SW480 (cell line): ENCODE measurements at regions not wholly inside any gene's neighbourhood (a gene's known extent, or its start where the extent isn't known, plus 50 kb on each side); places are given as distances from the start of the nearest gene placed in this dataset.

Experiments used
- DNase-seq: peaks from one replicate; pipeline ENCODE4 v3.0.0-alpha.2; 2016; ENCODE audit warnings: low spot score

DNA sequence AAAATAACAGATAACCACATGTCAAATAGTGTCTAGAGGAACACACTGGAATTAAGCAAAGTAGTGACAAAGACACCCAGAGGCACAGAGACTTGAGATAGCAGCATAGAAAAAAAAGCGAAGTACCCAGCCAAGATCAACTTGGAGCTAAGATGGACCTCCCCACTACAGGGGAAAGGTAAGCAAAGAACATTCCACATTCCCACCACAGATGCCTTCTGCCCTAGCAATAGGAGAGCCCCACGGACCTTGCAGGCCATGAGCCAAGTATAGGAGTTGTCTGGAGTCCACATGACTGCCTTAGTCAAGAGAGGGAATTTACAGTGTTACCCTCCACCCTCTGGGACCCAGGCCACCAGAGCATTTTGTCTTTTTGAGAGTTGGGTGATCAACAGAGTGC, 110.7 kb upstream of the SPRY2 start:
- no peak for DNase-seq

DNA sequence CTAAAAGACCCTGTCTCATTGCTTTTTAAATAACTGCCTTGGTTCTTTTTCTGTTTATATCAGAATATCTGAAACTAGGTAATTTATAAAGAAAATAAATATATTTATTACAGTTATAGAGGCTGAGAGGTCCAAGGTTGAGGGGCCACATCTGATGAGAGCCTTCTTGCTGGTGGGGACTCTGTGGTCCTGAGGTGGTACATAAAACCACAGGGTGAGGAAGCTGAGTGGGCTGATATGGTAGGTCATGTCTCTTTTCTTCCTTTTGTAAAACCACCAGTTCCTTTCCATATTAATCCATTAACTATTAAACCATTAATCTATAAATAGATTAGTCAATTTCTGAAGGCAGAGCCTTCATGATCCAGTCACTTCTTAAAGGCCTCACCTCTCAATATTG, 109.5 kb upstream of the SPRY2 start:
- no peak for DNase-seq

- no peak for DNase-seq
These were observed 107.8 kb upstream of the SPRY2 start for GRCh38 chr13:80448725-80449124.

GRCh38 chr13:80447747-80448146, 106.8 kb upstream of the SPRY2 start:
- DNase-seq: no peak

DNA sequence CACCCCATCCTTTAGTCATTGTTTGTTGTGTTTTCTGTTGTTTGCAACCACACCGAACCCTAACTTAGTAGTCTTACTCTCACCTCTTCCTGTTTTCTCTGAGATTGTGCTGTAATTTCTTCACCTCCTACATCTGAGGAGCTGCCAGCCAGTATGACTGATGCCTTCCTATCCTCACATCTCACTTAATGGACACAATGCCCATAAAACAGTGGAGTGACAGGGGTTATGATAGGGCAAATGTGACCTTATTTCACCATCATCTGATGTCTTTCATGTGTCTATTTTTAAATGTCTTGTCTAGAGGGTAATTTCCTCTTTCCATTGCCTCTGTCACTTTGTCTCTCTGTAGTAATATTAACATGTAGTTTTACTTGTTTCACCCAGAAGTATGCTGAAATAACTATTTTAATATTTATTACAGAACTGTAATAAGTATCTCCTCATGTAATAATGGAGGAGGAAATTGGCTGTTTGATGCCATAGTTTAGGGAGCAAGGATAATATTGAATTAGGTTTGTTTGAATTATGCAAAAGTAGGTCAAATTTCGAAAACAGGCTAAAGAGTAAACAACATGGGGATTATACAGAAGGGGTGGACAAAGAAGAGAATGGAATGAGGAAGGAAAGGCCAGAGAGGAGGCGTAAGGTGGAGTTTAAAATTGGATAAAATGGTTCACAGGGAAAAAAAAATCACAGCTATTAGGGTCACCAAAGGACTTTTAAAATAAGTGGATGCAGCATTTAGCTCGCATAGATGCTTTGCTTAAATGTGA, 103.5 kb upstream of the SPRY2 start:
- no peak for DNase-seq

- no peak for DNase-seq
These were observed 101.7 kb upstream of the SPRY2 start for GRCh38 chr13:80442609-80443008.

- DNase-seq: no peak
These were observed 101.0 kb upstream of the SPRY2 start for GRCh38 chr13:80441968-80442367.

GRCh38 chr13:80438521-80438920, 97.6 kb upstream of the SPRY2 start:
- DNase-seq: no peak

GRCh38 chr13:80437231-80437630, 96.3 kb upstream of the SPRY2 start:
- no peak for DNase-seq

GRCh38 chr13:80436571-80437169, 95.7 kb upstream of the SPRY2 start:
- DNase-seq: no peak

DNA sequence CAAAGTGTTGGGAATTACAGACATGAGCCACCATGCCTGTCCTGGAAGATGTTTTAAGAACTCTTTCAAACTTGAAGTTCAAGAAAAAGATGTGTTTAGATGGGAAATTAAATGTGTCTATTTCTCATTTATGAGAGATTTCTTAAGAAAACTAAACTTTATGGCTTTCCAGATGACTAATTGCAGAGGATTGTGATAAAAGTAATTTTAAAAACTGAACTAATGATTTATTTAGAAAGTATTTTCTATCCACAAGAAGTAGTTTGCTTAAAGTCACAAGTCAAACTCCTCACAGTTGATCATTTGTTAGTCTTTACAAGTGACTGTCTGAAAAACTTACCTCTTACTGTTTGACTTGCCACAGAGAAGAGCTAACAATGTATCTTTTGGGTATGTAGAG, 89.6 kb upstream of the SPRY2 start:
- no peak for DNase-seq

DNA sequence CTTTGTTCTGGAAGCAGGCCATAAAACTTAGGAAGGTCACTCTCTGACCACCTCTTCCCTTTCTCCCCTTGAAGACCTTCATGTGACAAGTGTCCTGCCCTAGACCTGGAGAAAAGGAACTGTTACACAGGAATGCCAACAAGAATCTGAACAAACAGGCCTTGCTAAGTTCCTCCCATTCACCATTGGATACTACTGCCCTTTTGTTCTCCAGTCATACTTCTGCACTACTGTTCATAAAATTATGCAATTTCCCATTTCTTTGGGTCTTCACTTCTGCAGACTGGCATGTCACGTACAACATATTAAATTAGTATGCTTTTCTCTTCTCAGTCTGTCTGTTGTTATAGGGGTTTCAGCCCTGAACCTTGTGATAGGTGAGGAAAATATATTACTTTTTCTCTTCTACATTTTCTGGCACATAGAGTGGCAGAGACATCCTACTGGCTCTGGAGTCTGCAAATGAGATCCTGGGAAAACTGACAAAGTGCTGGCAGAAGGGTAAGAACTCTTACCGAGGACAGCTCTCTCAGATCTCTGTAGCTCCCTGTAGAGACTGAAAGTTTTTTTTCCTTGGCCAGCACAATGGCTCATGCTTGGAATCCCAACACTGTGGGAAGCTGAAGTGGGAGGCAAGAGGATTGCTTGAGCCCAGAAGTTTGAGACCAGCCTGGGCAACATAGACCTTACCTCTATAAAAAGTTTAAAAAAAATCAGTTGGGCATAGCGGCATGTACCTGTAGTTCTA, 87.6 kb upstream of the SPRY2 start:
- no peak for DNase-seq

GRCh38 chr13:80419416-80419815, 78.5 kb upstream of the SPRY2 start:
- peak; percentile 8 for DNase-seq

- DNase-seq: no peak
These were observed 72.7 kb upstream of the SPRY2 start for GRCh38 chr13:80413611-80414010.

- no peak for DNase-seq
These were observed 67.3 kb upstream of the SPRY2 start for GRCh38 chr13:80408270-80408669.

- DNase-seq: no peak
These were observed 60.0 kb upstream of the SPRY2 start for GRCh38 chr13:80400865-80401426.

DNA sequence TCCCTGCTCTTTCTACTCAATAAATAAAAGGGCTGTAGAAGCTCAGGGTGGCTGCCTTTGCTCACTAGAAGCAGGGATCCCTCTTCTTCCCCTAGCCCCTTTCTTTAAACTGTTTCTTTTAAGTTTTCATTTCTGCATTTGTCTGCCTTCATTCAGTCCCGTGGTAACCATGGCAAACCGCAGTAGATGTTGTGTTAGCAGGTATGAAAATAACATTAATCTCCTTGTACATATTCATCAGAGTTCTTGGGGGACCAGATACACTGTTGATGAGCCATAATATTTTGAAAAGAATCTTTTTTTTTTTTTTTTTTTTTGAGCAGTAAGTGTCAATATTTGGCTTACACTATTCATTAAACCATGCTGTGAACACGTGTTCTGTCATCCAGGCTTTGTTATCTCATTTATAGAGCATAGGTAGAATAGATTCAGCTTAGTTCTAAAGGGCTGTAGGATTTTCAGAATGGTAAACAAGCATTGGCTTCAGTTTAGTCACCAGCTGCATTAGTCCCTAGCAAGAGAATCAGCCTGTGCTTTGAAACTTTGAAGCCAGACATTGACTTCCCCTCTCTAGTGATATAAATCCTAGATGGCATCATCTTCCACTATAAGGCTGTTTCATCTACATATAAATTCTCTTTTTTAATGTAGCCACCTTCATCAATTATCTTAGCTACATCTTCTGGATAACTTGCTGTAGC, 59.4 kb upstream of the SPRY2 start:
- no peak for DNase-seq

- DNase-seq: peak; percentile 39
These were observed 58.6 kb upstream of the SPRY2 start for GRCh38 chr13:80399340-80400163.
